ENCODE measurements at regions not wholly inside any gene's neighbourhood (a gene's known extent, or its start where the extent isn't known, plus 50 kb on each side); places are given as distances from the start of the nearest gene placed in this dataset.

- no peak for DNase-seq
These were observed 641.2 kb downstream of the CDH26 start for GRCh38 chr20:60599381-60599780.

GRCh38 chr20:60600036-60600435 is 641.8 kb downstream of the CDH26 start:
- DNase-seq = no peak

- DNase-seq = no peak
These were observed 628.0 kb upstream of the CDH4 start for GRCh38 chr20:60624066-60624465.

- no peak for DNase-seq
These were observed 624.1 kb upstream of the CDH4 start for GRCh38 chr20:60627751-60628565.

GRCh38 chr20:60628749-60629148 is 623.3 kb upstream of the CDH4 start:
- DNase-seq = no peak

GRCh38 chr20:60629206-60629605 is 622.9 kb upstream of the CDH4 start:
- no peak for DNase-seq

GRCh38 chr20:60630609-60631008 is 621.5 kb upstream of the CDH4 start:
- no peak for DNase-seq

- DNase-seq = no peak
These were observed 620.3 kb upstream of the CDH4 start for GRCh38 chr20:60631585-60632287.

GRCh38 chr20:60632391-60633262 is 619.4 kb upstream of the CDH4 start:
- DNase-seq = no peak

DNA sequence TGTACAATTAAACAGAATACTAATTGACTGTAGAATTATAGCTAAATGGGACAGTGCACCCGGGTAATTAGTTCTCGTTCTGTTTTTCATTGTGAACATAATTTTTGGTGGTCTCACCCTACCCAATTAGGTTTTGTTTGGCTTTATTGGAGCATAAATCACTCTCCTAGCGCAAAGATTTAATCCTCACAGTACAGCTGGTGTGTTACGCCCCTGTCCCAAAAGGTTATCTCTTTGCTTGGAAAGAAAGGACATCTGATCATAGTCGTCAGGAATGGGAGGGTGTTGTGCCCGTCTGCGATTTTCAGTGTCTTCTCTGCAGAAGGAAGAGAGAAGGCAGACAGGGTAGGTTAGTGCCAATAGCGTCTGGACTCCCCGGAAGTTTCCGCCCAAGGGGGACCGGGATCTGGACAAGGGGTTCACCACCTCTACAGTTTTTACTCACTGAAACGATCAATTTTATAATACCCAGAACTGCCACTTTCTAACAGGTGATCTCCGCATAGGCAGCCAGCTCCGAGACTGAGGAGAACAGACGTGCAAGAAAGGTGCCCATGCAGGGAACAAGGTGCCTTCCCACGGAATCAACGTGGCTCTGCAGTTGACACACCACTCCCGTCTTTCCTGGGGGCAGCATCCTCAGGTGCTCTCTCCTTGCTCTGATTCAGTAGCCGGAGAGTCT is 617.4 kb upstream of the CDH4 start:
- DNase-seq = no peak

GRCh38 chr20:60636417-60636816 is 615.6 kb upstream of the CDH4 start:
- DNase-seq = no peak

GRCh38 chr20:60637801-60638200 is 614.3 kb upstream of the CDH4 start:
- no peak for DNase-seq

DNA sequence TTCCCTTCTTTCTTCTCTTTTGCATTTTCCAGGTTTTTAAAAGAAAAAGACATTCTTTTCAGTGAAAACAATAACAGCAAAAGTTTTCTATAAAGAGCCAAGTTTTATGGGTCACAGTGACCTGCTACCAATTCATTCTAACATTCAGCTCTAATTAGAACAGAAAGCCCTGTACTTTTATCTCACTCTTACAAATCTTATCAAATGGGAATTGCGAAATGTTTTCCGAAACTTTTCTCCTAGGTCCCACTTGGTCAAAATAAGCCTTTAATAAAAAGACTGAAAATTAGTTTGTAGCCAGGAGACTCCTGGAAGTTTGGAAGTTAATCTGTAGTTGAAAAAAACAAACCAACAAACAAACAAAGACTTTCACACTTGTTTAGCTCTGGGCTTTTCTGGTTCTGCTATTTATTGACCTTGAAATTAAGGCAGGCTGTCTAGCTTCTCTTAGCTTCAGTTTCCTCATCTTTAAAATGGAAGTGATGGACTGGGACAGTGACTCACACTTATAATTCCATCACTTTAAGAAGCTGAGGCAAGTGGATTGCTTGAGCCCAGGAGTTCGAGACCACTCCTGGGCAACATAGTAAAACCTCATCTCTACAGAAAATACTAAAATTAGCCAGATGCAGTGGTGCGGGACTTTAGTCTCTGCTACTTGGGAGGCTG is 613.5 kb upstream of the CDH4 start:
- no peak for DNase-seq

DNA sequence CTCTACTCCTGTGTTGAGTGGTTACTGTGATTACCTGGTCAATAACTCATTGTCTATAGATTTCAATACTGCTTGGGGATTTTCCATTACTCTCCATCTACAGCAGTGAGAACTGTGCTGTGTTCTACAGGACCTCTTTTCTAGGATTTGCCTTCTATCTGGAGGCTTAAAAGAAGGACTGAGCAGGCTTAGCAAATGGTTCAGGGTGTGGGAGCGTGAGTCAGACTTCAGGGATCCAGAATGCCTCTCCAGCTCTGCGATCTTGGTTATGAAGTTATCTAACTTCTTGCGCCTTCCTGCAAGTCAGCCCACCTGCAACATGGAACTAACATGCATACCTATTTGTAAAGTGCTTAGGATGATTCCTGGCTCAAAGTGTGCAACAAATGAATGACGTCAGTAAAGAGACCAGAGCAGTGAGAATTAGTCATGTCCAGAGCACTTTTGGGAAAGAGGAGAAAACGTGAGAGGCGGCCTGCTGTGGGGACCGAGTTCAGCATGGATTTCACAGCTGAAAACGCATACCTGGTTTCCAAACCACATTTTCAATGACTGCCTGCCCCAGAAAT is 610.1 kb upstream of the CDH4 start:
- DNase-seq = no peak

DNA sequence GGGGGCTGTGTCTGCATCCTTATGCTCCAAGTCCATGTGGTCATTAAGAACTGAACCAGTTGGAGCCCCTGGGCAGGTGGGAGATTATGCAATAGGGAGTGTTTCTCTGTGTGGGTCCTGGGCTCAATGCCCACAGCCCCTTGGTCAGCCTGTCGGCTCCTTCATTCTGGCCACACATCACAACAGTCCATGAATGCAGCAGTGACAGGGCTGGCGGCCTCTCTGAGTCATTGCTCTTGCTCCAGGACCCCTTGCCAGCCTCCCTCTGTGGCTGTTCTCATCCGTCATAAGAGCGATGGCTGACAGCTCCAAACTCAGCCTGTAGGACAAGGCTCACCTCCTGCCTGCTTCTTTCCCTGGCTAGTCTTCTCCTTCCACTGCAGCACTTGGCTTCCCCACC is 609.5 kb upstream of the CDH4 start:
- no peak for DNase-seq

- no peak for DNase-seq
These were observed 603.5 kb upstream of the CDH4 start for GRCh38 chr20:60648556-60648955.

DNA sequence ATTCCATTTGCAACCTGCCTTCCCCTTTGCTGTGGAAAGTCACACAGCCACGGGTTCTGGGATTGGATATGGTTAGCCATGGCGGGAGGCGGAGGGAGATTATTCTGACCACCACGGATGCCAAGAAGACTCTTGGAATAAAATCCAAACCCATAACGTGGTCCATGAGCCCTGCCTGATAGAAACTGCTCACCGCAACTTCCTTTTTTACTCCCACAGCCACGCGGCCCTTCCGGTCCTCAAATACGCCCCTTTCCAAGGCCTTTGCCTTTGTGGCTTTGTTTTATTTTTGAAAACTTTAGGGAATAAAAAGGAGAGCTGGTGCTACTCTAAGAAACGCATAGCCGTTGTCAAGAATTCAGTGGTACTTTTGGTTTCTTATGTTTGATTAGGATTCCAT is 602.5 kb upstream of the CDH4 start:
- no peak for DNase-seq

DNA sequence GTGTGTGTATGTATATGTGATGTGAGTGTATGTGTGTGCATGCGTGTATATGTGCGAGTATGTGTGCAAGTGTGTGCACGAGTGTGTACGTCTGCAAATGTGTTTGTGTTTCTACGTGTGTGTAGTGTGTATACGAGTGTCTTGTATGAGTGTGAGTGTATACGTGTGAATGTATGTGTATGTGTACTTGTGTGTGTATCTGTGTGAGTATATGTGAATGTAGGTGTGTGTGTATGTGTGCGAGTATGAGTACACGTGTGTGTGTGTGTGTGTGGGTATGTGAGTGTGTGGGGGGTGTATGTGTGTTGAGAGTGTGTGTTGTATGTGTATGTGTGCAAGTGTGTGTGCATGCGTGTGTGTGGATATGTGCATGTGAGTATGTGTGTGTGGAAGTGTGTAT is 602.0 kb upstream of the CDH4 start:
- DNase-seq = no peak

- no peak for DNase-seq
These were observed 600.0 kb upstream of the CDH4 start for GRCh38 chr20:60652046-60652445.

DNA sequence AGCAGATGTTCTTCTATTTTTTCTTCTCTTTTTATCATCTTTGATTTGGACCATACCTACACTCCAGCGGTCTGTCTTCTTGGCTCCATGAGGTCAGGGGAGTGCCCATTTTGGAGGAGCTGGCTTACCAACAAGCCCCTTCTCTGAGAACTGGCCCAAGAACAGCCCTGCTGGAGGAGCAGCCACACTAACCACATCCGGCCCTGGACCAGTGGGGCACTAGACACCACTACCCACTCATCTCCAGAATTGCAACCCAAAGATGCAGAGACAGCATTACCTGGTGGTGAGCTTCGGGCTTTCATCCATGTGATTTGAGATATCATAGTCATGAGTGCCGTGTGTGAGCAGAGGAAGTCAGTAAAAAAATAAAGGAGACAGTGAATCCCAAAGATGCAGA is 599.4 kb upstream of the CDH4 start:
- DNase-seq = no peak

- no peak for DNase-seq
These were observed 598.8 kb upstream of the CDH4 start for GRCh38 chr20:60653111-60653845.

All from NCI-H1694 (cell line).